ENCODE measurements at regions not wholly inside any gene's neighbourhood (a gene's known extent, or its start where the extent isn't known, plus 50 kb on each side); places are given as distances from the start of the nearest gene placed in this dataset.

DNA sequence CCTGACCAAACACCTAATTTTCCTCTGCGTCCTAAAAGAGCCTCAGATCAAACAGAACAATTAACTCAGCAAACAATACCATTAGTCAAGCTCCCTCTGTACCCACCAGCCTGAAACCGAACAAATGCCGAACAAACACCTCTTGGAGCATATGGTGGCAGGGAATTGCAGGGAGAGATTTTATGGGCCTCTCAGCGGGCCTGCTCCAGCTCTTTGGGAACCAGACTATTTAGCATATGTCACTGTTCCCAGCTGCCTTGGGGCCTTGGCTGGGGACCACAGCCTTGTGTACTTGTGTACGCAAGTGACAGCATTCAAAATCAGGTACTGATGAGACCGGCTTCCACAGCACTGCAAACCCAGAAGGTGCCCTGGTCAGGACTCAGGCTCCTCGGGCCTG is 388.8 kb upstream of the PPP2R3A start:
- intact Hi-C loops (cut with micrococcal nuclease): no loop called here
- H3K4me1 ChIP-seq (ENCODE audit: control insufficient read depth in 1 of 2, insufficient read depth in 2 of 2, low read length in 2 of 2): no peaks in the 10 kb centered on the region
- H3K27ac Mint-ChIP-seq: no peak overlapping the region

GRCh38 chr3:135581806-135582205 is 383.7 kb upstream of the PPP2R3A start:
- Histone ChIP-seq H3K79me2 (ENCODE audit: insufficient read depth, low read length) (no peaks in the 10 kb centered on the region), H3K4me2 (replicated peaks; ENCODE audit: extremely low read depth, low read length, poor library complexity, severe bottlenecking) (no peak overlapping the region), H3K27ac (ENCODE audit: low read depth in 1 of 2, low read length in 2 of 2) (no peak overlapping the region), H3K4me3 (replicated peaks in 1 of 3; ENCODE audit: low read depth in 2 of 3, low read length in 3 of 3) (no peak overlapping the region), H3K4me1 (ENCODE audit: control insufficient read depth in 1 of 2, insufficient read depth in 2 of 2, low read length in 2 of 2) (no peaks in the 10 kb centered on the region), H3K36me3 (replicated peaks in 1 of 2; ENCODE audit: control insufficient read depth in 1 of 2, insufficient read depth in 2 of 2, low read length in 2 of 2) (no peaks in the 10 kb centered on the region), H3K9ac (ENCODE audit: insufficient read depth, low read length, poor library complexity, severe bottlenecking) (no peak overlapping the region), H3K27me3 (ENCODE audit: control insufficient read depth in 2 of 2, insufficient read depth in 2 of 2, low read length in 2 of 2) (no peaks in the 10 kb centered on the region), H3K9me3 (replicated peaks in 1 of 2; ENCODE audit: control insufficient read depth in 1 of 2, insufficient read depth in 1 of 2, low read length in 2 of 2) (peaks cover 18 to 20% of the 10 kb centered on the region in 2 donors), H4K20me1 (ENCODE audit: insufficient read depth, low read length) (no peaks in the 10 kb centered on the region), H2AFZ (ENCODE audit: insufficient read depth, low read depth, low read length, poor library complexity, severe bottlenecking) (no peak overlapping the region)
- H3K4me3 Mint-ChIP-seq: no peak overlapping the region
- H3K9me3 Mint-ChIP-seq: peaks cover 10 to 27% (median 17%) of the 10 kb centered on the region in 7 donors
- no peak overlapping the region for H3K27ac Mint-ChIP-seq
- DNase-seq: no peak
- TF ChIP-seq, protein P1, sequence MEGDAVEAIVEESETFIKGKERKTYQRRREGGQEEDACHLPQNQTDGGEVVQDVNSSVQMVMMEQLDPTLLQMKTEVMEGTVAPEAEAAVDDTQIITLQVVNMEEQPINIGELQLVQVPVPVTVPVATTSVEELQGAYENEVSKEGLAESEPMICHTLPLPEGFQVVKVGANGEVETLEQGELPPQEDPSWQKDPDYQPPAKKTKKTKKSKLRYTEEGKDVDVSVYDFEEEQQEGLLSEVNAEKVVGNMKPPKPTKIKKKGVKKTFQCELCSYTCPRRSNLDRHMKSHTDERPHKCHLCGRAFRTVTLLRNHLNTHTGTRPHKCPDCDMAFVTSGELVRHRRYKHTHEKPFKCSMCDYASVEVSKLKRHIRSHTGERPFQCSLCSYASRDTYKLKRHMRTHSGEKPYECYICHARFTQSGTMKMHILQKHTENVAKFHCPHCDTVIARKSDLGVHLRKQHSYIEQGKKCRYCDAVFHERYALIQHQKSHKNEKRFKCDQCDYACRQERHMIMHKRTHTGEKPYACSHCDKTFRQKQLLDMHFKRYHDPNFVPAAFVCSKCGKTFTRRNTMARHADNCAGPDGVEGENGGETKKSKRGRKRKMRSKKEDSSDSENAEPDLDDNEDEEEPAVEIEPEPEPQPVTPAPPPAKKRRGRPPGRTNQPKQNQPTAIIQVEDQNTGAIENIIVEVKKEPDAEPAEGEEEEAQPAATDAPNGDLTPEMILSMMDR (IDR thresholded peaks at IDR 0.05): no peak
- no peaks in the 10 kb centered on the region for H3K4me1 Mint-ChIP-seq
- H3K27me3 Mint-ChIP-seq (ENCODE audit: low read depth in 3 of 3): peaks cover 0 to 3% (median 0%) of the 10 kb centered on the region in 3 donors
- H3K36me3 Mint-ChIP-seq: no peaks in the 10 kb centered on the region
- intact Hi-C loops (cut with micrococcal nuclease): no loop called here

More for the DNA sequence above, 388.8 kb upstream of the PPP2R3A start:
- Histone ChIP-seq H3K9me3 (replicated peaks in 1 of 2; ENCODE audit: control insufficient read depth in 1 of 2, insufficient read depth in 1 of 2, low read length in 2 of 2) (peaks cover 5 to 6% of the 10 kb centered on the region in 2 donors), H3K9ac (ENCODE audit: insufficient read depth, low read length, poor library complexity, severe bottlenecking) (no peak overlapping the region), H4K20me1 (ENCODE audit: insufficient read depth, low read length) (no peaks in the 10 kb centered on the region), H2AFZ (ENCODE audit: insufficient read depth, low read depth, low read length, poor library complexity, severe bottlenecking) (no peak overlapping the region), H3K27me3 (ENCODE audit: control insufficient read depth in 2 of 2, insufficient read depth in 2 of 2, low read length in 2 of 2) (no peaks in the 10 kb centered on the region), H3K79me2 (ENCODE audit: insufficient read depth, low read length) (no peaks in the 10 kb centered on the region), H3K36me3 (replicated peaks in 1 of 2; ENCODE audit: control insufficient read depth in 1 of 2, insufficient read depth in 2 of 2, low read length in 2 of 2) (no peaks in the 10 kb centered on the region), H3K27ac (ENCODE audit: low read depth in 1 of 2, low read length in 2 of 2) (no peak overlapping the region), H3K4me2 (replicated peaks; ENCODE audit: extremely low read depth, low read length, poor library complexity, severe bottlenecking) (no peak overlapping the region), H3K4me3 (replicated peaks in 1 of 3; ENCODE audit: low read depth in 2 of 3, low read length in 3 of 3) (no peak overlapping the region)
- Mint-ChIP-seq H3K27me3 (ENCODE audit: low read depth in 3 of 3) (peaks cover 0 to 3% (median 0%) of the 10 kb centered on the region in 3 donors), H3K4me1 (no peaks in the 10 kb centered on the region), H3K36me3 (no peaks in the 10 kb centered on the region), H3K9me3 (peaks cover 6 to 28% (median 10%) of the 10 kb centered on the region in 7 donors), H3K4me3 (no peak overlapping the region)
- TF ChIP-seq, protein P1 (IDR thresholded peaks at IDR 0.05): no peak
- no peak for DNase-seq
- WGBS (ENCODE audit: insufficient coverage): 82% methylated on average over 6 of the region's 7 CpGs
